ENCODE measurements at regions not wholly inside any gene's neighbourhood (a gene's known extent, or its start where the extent isn't known, plus 50 kb on each side); places are given as distances from the start of the nearest gene placed in this dataset.

DNA sequence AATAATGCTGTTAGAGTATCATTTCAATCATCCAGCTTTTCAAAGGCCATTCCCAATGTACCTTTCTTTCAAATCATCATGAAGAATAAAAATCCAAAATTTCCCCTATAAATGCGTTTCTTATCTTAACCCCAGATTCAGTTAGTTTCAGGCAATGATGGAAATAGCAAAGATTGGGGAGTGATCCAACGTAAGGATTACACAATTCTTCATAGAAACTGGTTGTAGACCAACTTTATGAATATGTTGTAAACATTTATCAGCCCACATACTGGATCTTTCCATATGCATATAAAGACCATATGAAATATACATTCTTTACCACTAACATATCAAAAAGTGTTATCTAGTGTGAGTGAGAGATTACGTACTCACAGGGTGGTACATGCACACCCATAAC lies 92.7 kb downstream of the ZC3H11B start:
- DNase-seq: no peak

DNA sequence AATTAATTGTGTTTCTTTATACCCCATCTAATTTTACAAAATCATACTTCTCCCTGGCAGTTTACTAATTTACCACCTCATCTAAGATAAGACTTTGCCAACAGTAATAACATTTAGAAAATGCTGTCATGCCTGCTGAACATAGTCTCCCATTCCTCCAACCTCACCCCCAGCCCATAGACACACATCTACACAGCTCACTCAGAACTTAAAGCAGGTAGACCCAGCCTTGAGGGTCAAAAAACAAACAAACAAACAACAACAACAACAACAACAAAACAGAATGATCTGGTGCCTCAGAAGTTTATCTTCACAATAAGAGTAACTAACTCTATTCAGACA lies 94.0 kb downstream of the ZC3H11B start:
- no peak for DNase-seq

DNA sequence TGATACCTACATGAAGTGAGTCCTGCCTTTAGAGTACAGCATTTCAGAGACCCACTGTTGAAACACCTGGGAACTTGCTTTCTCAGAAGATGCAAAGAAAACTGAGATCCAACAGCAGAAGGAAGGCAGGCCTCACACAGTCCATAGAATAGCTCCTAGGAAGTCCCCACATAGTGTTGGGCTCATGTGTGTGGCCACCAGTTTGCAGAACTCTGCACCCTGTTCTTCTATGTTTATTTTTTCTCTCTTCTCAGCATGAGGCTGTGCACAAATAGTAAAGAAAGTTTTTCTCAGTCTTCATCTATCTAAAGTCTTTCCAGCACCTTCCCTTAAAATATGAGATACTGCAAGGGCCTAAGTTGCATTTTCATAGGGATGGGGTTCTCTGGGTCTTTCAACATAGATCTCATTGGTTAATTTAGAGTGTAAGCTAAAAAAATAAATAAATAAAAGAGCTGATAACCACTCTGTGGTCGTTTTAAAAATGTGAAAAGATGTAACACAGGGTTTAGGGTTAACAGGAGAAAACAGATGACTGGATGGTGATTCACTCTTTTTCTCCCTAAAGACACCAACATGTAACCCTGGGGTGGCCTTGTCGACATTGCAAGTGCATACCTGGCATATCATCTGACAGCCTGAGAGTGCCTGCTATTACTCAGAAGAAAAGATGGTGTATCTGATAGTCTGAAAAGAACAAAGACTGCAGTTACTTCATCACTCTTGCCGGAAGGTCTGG lies 94.6 kb downstream of the ZC3H11B start:
- DNase-seq: no peak

DNA sequence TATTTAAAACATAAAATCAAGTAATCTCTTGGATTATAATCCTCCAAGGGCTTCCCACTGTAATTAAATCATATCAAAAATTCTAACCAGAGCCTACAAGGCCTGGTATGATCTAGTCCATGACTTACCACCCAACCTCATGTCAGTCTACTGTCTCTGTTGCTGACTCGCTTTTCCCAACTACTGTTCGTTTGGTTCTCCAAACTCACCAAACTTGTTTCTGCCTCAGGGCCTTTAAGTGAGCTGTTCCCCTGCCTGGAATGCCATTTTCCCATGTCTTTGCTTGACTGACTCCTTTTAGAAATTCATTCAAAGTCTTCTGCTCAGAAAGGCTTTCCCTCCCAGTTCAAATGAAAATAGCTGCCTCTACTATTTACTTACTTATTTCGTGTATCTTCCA lies 95.9 kb downstream of the ZC3H11B start:
- no peak for DNase-seq

DNA sequence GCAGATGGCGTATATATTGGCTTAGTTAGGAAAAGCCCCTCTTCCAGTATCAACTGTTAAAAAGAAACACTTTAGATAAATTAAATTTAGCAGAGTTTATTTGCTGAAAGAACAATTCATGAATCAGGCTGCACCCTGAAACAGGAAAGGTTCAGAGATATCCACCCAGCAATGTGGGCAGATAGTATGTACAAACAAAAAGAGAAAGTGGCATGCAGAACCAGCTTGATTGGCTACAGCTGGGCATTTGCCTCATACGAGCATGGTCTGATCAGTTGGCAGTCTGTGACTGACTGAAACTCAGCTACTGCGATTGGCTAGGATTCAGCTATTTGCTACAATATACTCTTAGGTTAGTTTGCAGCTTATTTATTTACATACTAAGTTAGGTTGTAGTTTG lies 98.2 kb downstream of the ZC3H11B start:
- DNase-seq: no peak

DNA sequence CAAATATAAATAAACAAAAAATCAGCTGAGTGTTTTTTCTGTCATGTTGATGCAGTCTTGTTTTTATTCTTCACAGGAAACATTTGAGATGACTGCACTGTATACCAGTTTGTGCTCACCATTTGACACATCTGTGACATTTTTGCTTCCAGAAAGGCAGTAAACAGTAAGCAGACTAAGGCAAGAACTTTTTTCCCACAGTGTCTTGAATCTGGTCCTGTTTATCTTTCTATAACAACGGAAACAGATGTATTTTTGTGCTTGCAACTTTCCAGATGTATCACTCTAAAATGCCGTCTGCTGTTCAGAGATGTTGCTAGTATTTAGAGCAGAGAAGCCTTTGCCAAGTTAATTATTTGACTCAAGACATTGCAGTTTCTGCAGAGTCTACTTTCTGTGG lies 105.5 kb downstream of the ZC3H11B start:
- DNase-seq: no peak

DNA sequence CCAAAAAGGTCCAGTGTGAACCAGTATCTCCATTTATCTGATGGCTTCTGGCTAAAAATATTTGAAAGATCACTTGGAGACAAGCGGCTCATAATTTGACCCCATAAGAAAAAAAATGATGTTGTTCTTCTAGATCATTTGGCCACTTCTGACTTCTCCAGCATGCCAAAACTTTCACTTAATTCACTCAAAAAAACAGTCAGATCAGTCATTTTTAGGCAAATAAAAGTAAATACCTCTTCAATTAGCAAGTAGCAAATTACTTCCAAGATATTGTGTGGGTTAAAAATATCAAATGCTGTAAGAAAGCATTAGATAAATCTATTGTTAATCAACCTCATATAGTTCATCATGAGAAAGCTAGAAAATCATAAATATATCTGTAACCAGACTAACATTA lies 106.0 kb downstream of the ZC3H11B start:
- DNase-seq: no peak

DNA sequence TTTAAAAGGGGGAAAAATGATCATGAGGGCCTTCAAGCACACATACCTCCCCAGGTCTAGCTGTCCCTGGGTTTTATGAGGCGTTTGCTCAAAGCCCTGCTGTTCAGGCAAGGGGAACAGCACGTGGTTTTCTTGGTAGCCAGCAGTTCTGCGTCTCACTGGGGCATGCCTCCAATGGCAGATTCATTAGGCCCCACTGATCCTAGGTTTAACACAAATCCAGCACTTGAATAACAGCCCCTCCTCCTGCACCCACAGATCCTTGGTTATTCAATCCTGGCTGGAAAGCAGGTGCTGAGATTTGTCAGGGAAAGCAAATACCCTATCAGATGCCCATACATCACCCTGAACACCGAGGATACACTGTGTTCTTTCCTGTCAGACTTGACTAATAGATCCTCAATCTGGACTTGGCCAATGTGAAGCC lies 106.4 kb downstream of the ZC3H11B start:
- DNase-seq: no peak

DNA sequence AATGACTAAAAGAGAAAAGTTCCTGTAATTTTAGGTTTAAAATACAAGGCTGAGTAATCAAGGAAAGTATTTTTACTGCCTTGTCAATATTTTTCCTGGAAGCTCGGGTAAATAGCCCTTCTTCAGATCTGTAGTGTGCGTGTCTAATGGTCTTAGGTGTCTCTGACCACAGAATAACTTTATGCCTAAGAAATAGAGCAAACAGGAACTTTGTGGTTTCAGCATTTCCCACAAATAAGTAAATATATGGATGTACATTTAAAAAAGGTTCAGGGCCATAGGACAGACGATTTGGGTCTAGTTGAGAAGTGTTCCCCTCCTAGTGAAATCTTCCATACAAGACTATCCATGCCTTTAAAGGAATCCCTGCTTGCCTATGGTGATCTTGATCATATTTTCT lies 107.0 kb downstream of the ZC3H11B start:
- DNase-seq: no peak

DNA sequence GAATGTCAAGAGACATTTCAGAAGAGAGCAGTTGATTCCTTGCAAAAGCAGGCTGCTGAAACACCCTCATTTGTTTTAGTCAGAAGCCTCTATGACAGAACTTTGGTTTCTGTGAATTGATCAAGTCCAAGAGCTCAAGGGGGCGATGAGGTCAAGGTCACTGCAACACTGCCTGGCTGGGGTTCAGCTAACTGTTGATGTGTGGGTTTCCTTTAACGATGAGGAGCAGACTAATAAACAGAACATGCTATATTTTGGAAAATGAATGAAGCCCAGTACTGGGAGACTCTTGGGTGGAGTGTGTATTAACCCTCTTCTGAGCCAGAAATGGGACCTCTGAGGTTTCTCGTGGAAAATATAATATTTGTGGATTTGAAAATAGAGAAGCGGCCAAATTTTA lies 109.3 kb downstream of the ZC3H11B start:
- DNase-seq: no peak

DNA sequence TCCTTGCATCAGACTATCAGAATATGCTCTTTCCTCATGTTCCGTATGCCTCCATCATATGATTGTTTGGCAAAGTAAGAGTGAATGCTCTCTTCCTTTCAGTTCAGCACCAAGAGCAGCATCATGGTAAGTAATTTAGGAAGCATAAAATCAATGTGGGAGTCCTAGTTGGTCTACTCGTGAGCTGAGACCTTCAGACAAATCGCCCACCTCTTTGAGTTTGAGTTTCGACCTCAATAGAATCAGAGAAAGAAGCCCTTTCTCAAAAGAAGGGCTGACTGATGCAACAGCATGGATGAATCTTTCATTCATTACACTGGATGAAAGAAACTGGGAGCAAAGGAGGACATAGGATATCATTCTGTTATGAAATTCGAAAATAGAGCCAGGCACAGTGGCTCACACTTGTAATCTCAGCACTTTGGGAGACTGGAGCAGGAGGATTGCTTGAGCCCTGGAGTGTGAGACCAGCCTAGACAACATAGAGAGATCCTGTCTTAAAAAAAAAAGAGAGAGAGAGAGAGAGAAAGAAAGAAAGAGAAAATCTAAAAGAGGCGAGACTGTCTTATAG lies 112.5 kb downstream of the ZC3H11B start:
- DNase-seq: no peak

DNA sequence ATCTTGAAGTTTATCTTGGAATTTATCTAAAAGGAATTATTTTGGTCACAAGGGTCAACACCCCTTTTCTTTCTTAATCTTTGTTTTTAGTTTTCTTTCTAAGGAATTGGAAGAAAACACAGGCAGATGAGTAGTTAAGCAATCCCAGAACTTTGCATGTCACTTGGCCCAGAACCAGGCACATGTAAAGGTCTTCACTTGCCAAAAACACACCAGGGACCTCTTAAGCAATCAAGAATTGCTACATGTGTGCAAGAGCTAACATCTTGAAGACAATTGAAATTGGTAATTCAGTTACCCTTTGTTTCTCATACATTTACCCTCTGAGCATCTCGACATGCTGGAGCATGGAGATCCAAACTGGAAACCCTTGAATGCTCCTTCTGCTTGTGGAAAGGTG lies 114.2 kb downstream of the ZC3H11B start:
- no peak for DNase-seq

DNA sequence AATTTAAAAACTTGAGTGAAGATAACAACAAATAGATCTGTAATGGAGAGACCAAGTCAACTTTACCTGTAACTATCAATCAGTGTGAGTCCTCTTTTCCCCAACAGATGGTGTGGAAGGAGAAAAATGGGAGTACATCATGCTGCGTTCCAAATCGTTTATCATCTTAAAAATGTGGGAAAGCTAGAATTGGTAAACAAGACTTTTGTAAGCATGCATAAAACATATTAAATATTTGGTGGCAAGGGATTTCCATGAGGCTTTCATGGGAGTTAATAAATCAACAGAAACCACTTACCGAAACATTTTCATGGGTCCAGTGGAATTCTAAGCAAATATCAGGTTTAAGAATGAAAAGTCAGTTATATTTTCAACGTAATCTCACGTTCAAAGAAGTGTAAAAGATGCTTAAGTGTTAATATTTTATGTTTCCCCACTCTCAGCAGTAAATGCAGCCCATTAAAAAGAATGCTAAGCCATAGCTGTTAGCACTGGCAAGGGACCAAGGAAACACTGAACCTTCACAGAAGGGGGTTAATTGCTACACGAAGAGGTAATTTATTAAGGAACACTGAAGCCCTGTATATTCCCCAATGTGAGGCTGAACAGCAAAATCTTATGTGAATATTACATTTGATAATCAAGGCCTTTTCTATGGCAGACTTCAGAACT lies 117.0 kb downstream of the ZC3H11B start:
- DNase-seq: no peak

DNA sequence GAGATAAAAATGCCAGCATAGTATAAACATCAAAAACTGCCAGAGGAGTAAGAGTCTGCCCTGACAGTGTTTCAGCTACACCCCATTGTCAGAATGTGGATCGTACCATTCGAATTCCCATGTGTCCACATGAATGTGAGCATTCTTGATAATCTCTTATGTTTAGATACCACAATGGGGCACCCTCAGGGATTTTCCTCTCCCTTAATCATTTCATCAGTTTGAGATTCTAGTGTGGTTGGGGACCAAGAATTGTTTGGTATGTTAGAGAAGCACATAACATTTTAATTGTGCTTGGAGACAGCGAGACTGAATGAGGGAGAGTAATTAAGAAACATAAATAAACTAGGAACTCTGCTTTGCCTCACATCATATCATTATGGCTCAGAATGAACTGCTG lies 120.2 kb downstream of the ZC3H11B start:
- DNase-seq: no peak

DNA sequence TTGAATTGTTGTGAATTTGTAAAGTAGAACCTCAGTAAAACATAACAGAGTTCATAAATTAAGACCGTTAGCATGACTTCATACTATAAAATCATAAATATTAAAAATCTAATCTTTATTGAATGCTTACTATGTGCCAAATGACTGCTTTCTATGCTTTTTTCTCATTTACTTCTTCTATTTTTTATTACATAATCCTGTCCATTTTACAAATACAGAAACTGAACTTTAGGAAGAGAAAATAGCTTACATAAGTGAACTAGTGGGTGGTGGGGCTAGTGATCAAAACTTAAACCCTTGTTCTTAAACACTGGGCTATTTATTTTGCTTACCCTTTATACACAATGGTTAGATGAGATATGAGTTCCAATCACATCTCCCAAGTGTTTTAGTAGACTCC lies 122.3 kb downstream of the ZC3H11B start:
- DNase-seq: no peak

DNA sequence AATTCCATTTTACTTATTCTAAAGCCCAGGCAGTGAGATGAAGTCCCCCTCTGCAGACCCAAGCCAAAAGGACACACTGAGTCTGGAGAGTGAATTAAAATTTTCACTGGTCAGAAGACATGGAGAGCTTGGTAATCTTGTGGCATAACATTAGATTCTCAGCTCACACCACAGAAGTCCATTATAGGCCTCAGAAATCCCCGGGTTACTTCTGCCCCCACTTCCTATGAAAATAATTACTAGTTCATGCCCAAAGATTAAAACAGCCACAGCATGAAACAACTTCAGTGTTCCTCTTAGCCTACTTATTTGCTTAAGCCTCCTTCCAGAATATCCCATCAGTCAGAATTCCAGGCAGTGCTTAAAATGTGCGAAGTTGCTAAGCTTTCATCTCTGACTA lies 123.3 kb downstream of the ZC3H11B start:
- no peak for DNase-seq

DNA sequence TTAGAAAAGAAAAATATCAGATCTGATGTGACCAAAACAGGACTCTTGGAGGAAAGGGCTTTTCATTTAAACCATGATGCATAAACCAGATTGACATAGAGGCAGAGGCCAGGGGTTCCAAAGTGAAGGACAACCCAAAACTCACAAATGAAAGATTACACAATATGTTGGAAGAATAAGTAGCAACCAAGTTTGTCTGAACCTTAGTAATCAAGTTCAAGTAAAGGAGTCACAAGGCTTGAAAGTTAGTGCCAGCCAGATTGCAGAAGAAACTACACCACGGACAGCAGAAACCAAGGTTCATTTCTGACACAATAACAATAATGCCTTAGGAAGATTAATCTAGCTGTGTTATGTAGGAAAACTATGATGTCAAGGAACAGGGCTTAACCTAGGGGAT lies 124.6 kb downstream of the ZC3H11B start:
- DNase-seq: no peak

DNA sequence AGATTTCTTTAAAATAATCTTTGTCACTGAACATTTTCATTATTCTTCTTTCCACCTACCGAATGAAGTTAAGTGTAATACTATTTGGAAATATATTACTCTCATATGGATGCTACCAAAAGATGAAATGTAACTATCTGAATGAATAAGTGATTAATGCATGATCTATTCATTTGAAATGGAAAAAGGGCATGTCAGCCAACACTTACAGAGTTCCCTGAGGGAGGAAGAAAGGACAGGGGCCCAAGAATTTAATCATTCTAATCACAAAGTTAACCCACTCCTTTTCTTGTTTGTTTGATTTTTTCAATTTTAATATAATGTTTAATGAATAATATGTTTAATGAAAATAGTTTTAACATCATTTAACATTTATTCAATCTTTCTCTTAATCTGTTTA lies 129.4 kb downstream of the ZC3H11B start:
- DNase-seq: no peak

DNA sequence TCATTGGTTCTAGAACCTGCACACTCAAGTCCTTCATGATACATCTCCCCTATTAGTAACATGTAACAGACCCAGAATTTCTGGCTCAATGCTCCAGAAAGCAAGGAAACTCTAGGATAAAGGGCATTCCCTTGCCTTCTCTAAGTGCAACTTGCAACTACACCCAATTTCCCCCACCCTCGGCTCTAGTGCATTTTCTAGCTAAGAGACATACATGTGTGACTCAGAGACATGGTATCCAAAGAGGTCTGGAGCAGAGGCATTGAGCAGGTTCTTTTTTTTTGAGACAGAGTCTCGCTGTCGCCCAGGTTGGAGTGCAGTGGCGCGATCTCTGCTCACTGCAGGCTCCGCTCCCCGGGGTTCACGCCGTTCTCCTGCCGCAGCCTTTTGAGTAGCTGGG lies 132.9 kb downstream of the ZC3H11B start:
- no peak for DNase-seq

DNA sequence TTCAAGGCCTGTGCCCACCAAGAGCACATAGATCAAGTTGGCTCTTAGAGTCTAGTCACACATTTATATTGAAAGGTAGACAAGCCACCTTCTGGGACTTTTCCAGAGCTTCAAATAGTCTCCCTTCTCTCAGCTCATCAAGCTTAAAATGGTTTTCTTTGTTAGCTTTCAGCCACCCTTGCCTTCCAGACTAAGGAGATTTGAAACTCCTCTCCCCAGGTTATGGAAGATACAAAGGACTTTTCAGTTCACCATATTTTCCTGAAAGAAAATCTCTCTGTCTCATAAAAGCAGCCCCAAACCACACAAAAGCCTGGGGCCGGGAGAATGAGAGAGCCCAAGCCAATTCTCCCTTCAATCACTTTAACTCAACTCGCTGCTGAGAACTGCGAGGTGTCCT lies 134.1 kb downstream of the ZC3H11B start:
- DNase-seq: no peak

DNA sequence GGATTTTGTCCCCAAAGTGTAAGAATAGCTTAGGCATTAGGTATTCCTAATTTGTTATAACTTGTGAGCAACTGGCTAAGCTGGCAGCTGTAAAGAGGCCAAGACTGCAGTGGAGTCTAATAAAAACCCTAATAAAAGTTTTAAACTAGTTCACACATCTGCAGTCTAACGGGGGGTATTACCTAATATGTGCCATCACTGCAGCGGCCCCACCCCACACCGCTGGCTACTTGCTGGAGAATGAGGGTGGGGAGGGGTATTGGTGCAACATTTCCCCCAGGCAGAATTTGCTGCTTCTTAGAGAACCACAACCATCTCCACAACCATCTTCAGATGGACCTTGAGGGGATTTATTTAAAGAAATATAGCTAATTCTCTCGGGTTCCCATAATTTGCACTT lies 135.0 kb downstream of the ZC3H11B start:
- no peak for DNase-seq

DNA sequence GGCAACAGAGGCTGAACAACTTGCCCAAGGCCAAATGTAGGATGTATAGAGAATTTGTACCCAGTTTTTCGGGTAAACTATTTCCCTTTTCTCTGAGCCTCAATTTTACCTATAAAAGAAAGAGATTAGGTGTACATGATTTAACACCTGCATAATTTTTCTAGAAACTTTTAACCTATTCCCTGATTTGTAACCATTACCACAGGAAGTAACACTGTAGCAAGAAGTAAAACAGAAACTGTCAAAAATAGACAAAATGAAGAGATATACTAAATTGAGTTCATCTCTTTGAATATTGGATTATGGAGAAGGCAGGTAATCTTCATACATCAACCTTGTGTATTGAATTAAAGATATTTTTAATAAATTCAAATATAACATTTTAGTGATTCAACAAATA lies 136.2 kb downstream of the ZC3H11B start:
- no peak for DNase-seq

DNA sequence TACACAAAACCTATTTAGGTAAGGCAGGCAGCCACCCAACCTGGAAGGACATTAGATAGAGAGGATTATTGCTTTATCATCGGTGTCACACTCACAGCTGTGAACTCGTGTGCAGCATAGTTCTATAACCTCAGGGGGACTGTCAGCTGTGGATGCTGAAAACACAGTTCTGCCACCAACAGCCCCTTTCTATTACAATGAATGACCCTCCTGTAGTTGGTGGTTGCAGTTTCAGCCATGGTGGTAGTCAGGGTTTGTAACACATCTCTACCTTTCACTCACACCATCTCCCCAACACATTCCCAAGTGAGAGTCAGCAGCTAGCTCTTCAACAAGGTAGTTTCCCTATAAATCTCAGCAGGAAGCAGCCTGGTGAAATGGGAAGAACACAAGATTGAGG lies 136.8 kb downstream of the ZC3H11B start:
- DNase-seq: no peak

DNA sequence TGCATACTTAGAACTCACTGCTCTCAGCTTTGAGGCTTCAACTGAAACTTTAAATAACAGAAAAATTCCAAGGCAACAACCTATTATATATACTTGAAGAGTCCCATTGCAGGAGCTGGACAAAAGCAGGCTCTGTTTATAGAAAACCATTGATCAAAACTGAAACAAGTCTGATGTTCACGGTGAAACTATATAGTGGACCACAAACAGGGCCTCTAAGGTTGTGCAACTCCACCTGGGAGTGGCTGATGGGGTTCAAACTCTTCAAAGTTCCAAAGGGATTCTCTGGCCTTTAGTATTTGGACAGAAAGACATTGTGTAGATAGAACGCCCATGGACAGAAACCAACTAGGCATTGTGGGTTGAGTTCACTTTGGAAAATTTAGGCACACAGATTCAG lies 140.3 kb downstream of the ZC3H11B start:
- no peak for DNase-seq

DNA sequence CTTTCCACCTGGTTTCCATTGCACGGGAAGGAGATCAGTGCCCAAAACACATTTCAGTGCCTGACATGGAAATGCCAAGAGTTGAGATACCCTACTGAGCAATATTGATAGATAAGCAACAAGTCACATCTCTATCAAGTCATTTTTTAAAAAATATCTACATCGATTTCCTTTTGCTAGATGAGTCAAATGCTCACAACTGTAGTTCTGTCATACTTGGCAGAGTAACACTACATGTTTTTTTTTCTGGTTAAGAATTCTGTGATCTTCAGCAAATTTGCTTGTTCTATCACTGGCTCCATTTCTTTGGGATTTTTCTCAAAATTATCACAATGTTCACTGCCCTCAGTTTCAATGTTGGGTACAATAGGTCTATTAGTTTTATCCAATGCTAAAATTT lies 145.4 kb downstream of the ZC3H11B start:
- DNase-seq: no peak

Measured in NCI-H1930 (cell line).